ENCODE measurements at regions not wholly inside any gene's neighbourhood (a gene's known extent, or its start where the extent isn't known, plus 50 kb on each side); places are given as distances from the start of the nearest gene placed in this dataset.

GRCh38 chr2:114161371-114161770 lies 271.5 kb downstream of the ACTR3 start:
- Mint-ChIP-seq H3K27ac (no peak overlapping the region), H3K9me3 (peaks cover 8% of the 10 kb centered on the region), H3K4me3 (no peak overlapping the region), H3K4me1 (peaks cover 2% of the 10 kb centered on the region), H3K36me3 (no peaks in the 10 kb centered on the region), H3K27me3 (ENCODE audit: low read depth) (peaks cover 6% of the 10 kb centered on the region)
- TF ChIP-seq CTCF (IDR thresholded peaks at IDR 0.05; ENCODE audit: unreplicated experiment): no peak
- no peak for DNase-seq (ENCODE audit: low spot score in 2 of 2, unreplicated experiment in 2 of 2)

GRCh38 chr2:114167799-114168198 lies 274.6 kb upstream of the DPP10 start:
- Mint-ChIP-seq H3K4me1 (no peaks in the 10 kb centered on the region), H3K9me3 (peaks cover 15% of the 10 kb centered on the region), H3K27me3 (ENCODE audit: low read depth) (peaks cover 11% of the 10 kb centered on the region), H3K4me3 (no peak overlapping the region), H3K27ac (no peak overlapping the region), H3K36me3 (no peaks in the 10 kb centered on the region)
- TF ChIP-seq CTCF (IDR thresholded peaks at IDR 0.05; ENCODE audit: unreplicated experiment): no peak
- no peak for DNase-seq (ENCODE audit: low spot score in 2 of 2, unreplicated experiment in 2 of 2)

- DNase-seq (ENCODE audit: low spot score in 2 of 2, unreplicated experiment in 2 of 2): no peak
- Mint-ChIP-seq H3K27me3 (ENCODE audit: low read depth) (peaks cover 7% of the 10 kb centered on the region), H3K4me3 (no peak overlapping the region), H3K36me3 (no peaks in the 10 kb centered on the region), H3K4me1 (no peaks in the 10 kb centered on the region), H3K27ac (no peak overlapping the region), H3K9me3 (peaks cover 11% of the 10 kb centered on the region)
- no peak for TF ChIP-seq CTCF (IDR thresholded peaks at IDR 0.05; ENCODE audit: unreplicated experiment)
Observed at GRCh38 chr2:114170070-114170469, 272.4 kb upstream of the DPP10 start.

- Mint-ChIP-seq H3K9me3 (no peaks in the 10 kb centered on the region), H3K27ac (no peak overlapping the region)
Observed at GRCh38 chr2:114175507-114175906, 266.9 kb upstream of the DPP10 start.

GRCh38 chr2:114185501-114185900 lies 256.9 kb upstream of the DPP10 start:
- DNase-seq (ENCODE audit: low spot score in 2 of 2, unreplicated experiment in 2 of 2): no peak
- H3K27ac Mint-ChIP-seq: no peak overlapping the region
- no peak overlapping the region for H3K4me3 Mint-ChIP-seq
- no peaks in the 10 kb centered on the region for H3K36me3 Mint-ChIP-seq
- no peaks in the 10 kb centered on the region for H3K4me1 Mint-ChIP-seq
- H3K9me3 Mint-ChIP-seq: no peaks in the 10 kb centered on the region
- peaks cover 2% of the 10 kb centered on the region for H3K27me3 Mint-ChIP-seq (ENCODE audit: low read depth)
- TF ChIP-seq CTCF (IDR thresholded peaks at IDR 0.05; ENCODE audit: unreplicated experiment): no peak

More at GRCh38 chr2:114175507-114175906, 266.9 kb upstream of the DPP10 start:
- no peak for TF ChIP-seq CTCF (IDR thresholded peaks at IDR 0.05; ENCODE audit: unreplicated experiment)
- Mint-ChIP-seq H3K4me1 (no peaks in the 10 kb centered on the region), H3K4me3 (no peak overlapping the region), H3K36me3 (no peaks in the 10 kb centered on the region), H3K27me3 (ENCODE audit: low read depth) (peaks cover 2% of the 10 kb centered on the region)
- no peak for DNase-seq (ENCODE audit: low spot score in 2 of 2, unreplicated experiment in 2 of 2)

GRCh38 chr2:114192362-114192761 lies 250.1 kb upstream of the DPP10 start:
- no peaks in the 10 kb centered on the region for H3K4me1 Mint-ChIP-seq
- H3K27ac Mint-ChIP-seq: no peak overlapping the region
- H3K36me3 Mint-ChIP-seq: no peaks in the 10 kb centered on the region

More at GRCh38 chr2:114192362-114192761, 250.1 kb upstream of the DPP10 start:
- no peaks in the 10 kb centered on the region for H3K9me3 Mint-ChIP-seq
- DNase-seq (ENCODE audit: low spot score in 2 of 2, unreplicated experiment in 2 of 2): no peak
- TF ChIP-seq CTCF (IDR thresholded peaks at IDR 0.05; ENCODE audit: unreplicated experiment): no peak
- peaks cover 2% of the 10 kb centered on the region for H3K27me3 Mint-ChIP-seq (ENCODE audit: low read depth)
- no peak overlapping the region for H3K4me3 Mint-ChIP-seq

Measured in mesothelial cell of epicardium (in vitro differentiated cells).